T-helper 9 cell (primary cell): ENCODE measurements at regions not wholly inside any gene's neighbourhood (a gene's known extent, or its start where the extent isn't known, plus 50 kb on each side); places are given as distances from the start of the nearest gene placed in this dataset.
"Not testable (repeated sequence)": the region's sequence is repeated elsewhere in the genome, so short reads cannot be mapped to it uniquely, and the experiment has no call there.

Experiments
- DNase-seq: peaks from one replicate; pipeline ENCODE4 v3.0.0-alpha.2; 2020

DNA sequence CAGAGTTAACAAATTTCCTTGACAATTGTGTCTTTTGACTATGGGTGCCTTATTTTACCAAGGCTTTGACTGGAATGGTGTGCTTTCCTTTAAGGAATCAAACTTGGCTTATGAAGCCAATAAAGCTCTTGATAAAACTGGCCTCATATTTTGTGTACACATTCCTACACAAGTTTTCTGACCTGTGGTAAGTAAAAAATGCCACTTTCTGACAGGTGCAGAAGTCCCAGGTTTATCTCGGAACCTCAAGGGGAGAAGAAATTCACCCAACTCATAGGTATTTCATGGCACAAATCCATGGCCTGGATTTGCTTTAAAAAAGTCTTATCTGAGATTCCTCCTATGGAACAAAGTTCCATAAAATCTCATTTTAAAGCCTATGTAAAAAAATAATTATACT is 880.6 kb upstream of the LRATD1 start:
- DNase-seq = no peak

GRCh38 chr2:13758412-13758811 is 874.1 kb upstream of the LRATD1 start:
- DNase-seq = no peak

DNA sequence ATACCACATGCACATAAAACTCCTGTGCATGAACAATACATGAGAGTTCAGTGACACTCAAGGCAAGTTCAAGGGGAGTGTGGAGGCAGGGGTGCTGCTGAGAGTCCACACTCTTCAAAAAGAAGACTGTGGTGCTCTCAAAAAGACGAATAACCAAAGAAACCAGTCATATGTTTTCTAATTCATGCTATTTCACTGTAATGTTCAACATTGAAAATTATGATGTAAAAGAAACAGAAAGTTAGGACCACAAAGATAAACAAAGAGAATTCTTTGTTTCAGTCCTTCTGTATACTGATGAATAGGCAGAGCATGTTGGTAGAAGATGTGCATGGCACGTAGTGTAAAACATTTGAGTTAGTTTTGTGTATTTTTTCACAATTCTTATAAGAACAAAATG is 864.2 kb upstream of the LRATD1 start:
- no peak for DNase-seq

- no peak for DNase-seq
Measured at GRCh38 chr2:13770279-13770678, 862.2 kb upstream of the LRATD1 start.

DNA sequence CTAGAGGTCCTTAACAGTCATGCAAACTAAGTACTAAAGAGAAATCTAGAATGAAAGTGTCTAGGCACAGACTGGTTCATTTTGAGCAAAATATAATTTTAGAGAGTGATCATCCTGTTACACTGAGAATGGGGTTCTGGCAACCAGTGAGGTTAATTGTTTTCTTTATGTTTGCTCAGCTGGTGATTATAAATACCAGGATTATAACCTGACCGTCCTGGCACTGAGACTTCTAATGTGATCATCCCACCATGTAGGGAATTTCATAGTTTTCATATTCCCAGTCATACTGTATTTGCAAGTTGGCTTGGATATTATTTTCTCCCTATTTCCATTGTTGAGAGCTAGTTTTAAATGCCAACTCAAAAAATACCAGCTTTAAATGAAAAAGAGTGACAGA is 852.5 kb upstream of the LRATD1 start:
- no peak for DNase-seq

GRCh38 chr2:13791019-13791547 is 841.4 kb upstream of the LRATD1 start:
- DNase-seq = no peak

DNA sequence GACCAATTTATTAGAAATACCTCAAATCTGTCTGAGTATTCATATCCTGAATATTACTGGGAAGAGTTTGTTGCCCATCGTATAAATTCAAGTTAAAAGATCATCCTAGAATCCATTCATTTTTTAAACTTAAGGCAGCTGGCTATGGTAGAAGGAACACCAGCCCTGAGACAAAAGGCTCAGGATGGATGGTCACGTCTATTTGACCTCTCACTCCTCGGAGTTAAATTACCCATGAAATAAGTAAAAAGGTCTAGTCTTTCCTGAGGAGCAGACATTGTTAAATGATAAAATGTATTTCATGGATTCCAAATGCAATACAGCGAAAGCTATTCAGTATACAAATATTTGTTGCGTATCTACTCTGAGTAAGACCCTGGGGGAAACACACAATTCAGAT is 826.0 kb upstream of the LRATD1 start:
- no peak for DNase-seq

DNA sequence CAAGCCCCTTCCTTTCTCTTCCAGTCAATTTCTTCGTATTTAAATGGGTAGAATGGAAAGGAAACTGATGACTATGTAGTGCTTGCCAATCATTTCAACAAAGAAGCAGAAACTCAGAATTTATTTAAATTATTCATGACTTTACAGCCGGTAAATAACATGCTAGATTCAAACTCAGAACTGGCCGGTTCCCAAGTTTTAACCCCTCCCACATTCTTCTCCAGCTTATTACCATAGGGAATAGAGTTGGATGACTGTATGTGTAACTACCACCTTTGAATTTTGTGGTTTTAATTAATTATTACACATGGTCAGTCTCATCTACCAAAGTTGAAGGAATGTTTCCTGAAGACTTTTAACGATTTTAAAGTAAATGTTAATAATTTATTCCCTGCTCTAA is 819.3 kb upstream of the LRATD1 start:
- DNase-seq = no peak

- DNase-seq = no peak
Measured at GRCh38 chr2:13818002-13818401, 814.5 kb upstream of the LRATD1 start.

DNA sequence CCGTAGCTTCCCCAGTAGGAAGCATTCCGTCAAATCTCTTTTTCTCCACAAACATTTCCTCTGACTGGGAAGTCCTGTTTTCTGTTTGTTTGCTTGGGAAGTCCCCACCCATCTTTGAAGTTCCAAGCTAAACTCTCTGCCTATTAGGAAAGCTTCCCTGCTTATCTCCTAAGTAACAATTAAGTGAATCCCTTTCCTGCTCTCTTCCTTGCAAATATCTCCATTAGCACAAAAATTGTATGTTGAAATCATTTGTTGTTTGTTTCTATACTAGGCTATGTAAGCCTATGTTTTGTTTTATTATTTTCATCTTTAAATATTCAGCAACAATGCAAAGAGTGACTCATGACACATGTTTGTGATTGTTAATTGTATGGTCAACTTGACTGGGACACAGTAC is 812.6 kb upstream of the LRATD1 start:
- DNase-seq = no peak

GRCh38 chr2:13821255-13821880 is 811.1 kb upstream of the LRATD1 start:
- no peak for DNase-seq

GRCh38 chr2:13822365-13822764 is 810.2 kb upstream of the LRATD1 start:
- DNase-seq = no peak

GRCh38 chr2:13826314-13826853 is 806.1 kb upstream of the LRATD1 start:
- DNase-seq = no peak

- no peak for DNase-seq
Measured at GRCh38 chr2:13858626-13859025, 773.9 kb upstream of the LRATD1 start.

DNA sequence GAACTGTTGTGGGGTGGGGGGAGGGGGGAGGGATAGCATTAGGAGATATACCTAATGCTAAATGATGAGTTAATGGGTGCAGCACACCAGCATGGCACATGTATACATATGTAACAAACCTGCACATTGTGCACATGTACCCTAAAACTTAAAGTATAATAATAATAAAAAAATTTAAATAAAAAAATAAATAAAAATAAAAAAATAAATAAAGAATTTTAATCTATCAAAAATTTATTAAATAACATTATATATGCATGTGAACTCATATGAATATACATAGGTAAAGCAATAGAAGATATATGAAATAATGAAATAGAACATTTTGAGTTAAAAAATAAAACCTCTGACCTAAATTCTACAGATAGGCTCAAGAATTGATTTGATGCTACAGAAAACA is 764.2 kb upstream of the LRATD1 start:
- DNase-seq = not testable (repeated sequence)

DNA sequence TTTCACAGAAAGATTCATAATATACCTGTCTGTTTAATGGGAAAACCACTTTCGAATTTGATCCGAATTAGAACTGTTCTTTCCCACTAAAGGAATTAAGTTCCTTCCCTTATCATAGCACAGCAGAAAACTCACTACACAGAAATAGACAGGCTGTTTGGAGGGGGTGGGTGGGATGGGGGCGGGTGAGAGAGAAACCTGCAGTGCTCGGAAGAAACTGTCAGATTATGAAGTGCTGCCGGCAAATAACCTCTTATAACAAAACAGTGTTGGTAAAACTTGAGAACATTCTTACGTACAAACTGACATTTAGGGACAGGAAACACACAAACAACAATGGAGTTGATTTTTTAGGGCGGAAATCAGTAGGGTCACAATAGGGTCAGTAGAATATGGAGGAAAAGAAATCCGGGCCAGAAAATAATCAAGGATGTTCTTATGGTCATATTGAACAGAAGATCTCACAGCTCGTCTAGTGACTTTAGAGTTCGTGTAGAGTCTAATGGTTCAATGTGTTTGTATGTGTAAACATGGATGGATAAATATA is 756.0 kb upstream of the LRATD1 start:
- no peak for DNase-seq

- no peak for DNase-seq
Measured at GRCh38 chr2:13877571-13877970, 754.9 kb upstream of the LRATD1 start.

GRCh38 chr2:13884291-13884976 is 748.1 kb upstream of the LRATD1 start:
- no peak for DNase-seq

GRCh38 chr2:13901526-13901925 is 731.0 kb upstream of the LRATD1 start:
- no peak for DNase-seq

- DNase-seq = no peak
Measured at GRCh38 chr2:13905831-13906230, 726.7 kb upstream of the LRATD1 start.

DNA sequence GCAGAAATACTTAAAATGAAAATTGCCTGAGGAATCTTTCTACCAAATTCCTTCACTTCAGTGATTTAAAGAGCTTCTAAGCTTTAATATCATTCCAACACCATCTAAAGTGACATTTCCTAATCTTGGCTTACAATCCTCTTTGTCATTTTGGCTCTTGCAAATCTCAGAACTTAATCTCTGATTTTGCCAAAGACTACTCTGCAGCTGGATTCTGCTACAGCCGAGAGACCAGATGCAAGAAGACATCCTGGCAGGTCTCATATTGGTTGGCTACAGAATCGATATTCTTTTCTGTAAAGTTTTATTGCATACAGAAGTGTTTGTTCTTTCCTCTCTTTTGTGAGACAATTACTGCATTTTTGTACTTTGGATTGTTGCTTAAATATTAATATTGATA is 716.5 kb upstream of the LRATD1 start:
- DNase-seq = no peak

DNA sequence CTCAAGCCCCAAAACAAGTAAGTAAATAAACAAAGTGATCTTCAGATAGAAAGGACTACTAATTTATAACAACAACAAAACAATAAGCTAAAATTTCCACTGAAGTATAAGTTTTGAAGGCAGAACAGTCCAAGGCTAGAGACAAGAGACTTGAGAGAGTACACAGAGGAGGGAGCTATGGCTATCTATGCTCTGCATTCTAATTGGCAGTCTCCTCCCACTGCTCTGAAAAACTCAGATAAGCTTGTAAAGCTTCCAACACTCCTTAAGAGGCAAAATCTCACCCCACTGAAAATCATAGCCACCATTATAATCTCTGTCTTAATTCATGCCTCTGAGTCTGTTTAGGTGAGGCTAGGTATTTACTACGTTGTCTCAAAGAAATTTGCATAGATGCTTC is 714.6 kb upstream of the LRATD1 start:
- DNase-seq = no peak

- no peak for DNase-seq
Measured at GRCh38 chr2:13919981-13920382, 712.5 kb upstream of the LRATD1 start.

DNA sequence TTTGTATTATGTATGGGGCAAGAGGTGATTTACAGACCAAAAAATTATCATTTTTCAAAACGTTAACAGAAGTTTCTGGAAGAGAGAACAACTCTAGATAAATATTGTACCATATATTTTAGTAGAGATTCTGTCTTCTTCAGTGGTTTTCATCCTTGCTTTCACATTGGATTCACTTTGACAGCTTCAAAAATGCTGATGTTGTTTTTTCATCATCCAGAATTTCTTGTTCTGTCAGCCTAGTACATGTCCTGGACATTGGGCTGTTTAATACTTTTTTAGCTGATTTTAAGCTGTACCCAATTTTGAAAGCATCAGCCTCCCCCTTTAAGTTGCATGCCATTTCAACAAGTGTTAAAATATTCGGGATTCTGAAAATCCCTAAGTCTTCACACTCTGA is 711.3 kb upstream of the LRATD1 start:
- DNase-seq = no peak
